HG03060 (cell line): ENCODE measurements at regions not wholly inside any gene's neighbourhood (a gene's known extent, or its start where the extent isn't known, plus 50 kb on each side); places are given as distances from the start of the nearest gene placed in this dataset.

Experiments used
- ATAC-seq: cut with Tn5 transposase; IDR thresholded peaks from one replicate; pipeline ENCODE4 v1.9.1; 2021; ENCODE audit warnings: low read depth, moderate number of reproducible peaks; ENCODE audit not compliant: unreplicated experiment

DNA sequence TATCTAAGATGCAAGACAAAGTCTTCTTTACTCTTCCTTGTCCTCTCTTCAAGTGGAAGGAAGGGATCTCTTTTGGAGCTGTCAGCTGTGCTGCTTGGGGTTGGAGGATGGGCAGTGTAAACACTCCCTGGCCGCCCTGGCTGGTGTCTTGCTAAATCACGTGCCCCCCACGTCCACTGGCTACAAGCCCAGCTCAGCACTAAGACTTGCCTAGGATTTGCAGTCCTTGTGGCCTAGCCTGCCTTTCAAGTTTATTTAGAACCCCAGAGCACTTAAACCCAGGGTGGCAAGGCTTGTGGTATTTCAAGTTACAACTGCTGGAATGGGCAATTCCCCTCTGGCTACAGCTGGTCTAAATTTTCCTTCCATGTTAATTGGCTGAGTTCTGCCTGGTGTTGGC is 272.4 kb upstream of the MYO3A start:
- no peak for ATAC-seq

- no peak for ATAC-seq
Observed at GRCh38 chr10:25666276-25666675, 267.8 kb upstream of the MYO3A start.

GRCh38 chr10:25675204-25675603 is 258.8 kb upstream of the MYO3A start:
- ATAC-seq = no peak

DNA sequence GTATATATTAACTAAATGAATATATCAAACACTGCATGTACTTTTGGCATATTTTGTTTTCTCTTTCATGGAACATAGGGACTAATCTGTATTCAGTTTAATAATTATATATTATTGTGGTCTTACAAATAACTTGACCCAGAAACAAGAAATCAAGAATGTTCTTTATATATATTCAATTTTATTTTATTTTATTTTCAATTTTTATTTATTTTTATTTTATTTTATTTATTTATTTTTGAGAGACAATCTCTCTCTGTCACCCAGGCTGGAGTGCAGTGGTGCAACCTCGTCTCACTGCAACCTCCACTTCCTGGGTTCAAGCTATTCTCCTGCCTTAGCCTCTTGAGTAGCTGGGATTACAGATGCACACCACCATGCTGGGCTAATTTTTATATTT is 258.4 kb upstream of the MYO3A start:
- no peak for ATAC-seq

- ATAC-seq = no peak
Observed at GRCh38 chr10:25678220-25678619, 255.8 kb upstream of the MYO3A start.

DNA sequence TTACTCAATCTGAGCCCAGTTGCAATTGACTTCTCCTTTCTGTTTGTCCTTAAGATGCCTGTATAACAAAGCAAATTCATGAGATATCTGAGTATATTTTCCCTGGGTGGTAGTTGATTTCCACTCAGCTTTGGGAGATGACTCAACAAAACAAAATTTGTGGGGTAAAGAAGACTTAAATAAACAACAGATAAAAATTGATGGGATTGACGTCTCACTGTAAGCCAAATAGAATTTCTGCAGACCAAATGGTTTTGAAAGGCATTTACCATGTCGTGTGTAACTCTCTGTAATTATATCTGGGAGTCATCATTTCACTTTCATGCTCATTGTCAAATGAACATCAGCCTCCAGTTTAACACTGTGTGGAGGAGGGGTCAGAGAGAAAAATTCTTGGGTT is 255.4 kb upstream of the MYO3A start:
- ATAC-seq = no peak

- ATAC-seq = no peak
Observed at GRCh38 chr10:25682203-25682851, 251.7 kb upstream of the MYO3A start.

DNA sequence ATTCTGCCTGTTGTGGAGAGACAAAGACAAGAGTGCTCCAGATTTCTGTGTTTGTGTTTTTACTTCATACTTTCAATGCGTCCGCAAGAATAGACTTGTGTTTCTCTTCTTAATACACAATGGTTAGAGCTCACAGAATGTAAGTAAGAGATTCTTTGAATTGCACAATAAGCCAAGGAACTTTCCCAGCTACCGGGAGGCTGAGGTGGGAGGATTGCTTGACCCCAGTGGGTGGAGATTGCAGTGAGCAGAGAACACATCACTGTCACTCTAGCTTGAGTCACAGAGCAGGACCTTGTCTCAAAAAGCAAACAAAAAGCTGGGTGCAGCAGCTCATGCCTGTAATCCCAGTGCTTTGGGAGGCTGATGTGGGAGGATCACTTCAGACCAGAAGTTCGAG is 250.7 kb upstream of the MYO3A start:
- ATAC-seq = no peak

DNA sequence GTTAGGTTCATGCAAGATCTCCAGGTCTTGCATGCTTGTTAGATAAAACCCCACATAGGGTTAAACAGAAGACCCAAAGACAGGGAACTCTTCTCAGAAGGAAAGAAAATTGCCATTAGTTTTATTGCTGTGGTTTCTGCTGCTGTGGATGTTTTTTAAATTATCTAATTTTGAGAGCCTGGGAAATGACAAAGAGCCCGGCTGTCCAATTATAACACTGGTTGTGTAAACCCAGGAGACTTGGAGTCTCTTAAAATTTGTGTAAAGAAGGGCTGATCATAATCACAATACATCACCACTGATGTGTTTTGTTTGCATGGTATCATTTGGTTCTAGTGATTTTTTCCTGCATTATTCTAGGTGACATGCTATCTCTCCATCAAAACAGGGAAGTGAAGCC is 246.5 kb upstream of the MYO3A start:
- no peak for ATAC-seq

GRCh38 chr10:25689346-25690100 is 244.5 kb upstream of the MYO3A start:
- ATAC-seq = no peak

DNA sequence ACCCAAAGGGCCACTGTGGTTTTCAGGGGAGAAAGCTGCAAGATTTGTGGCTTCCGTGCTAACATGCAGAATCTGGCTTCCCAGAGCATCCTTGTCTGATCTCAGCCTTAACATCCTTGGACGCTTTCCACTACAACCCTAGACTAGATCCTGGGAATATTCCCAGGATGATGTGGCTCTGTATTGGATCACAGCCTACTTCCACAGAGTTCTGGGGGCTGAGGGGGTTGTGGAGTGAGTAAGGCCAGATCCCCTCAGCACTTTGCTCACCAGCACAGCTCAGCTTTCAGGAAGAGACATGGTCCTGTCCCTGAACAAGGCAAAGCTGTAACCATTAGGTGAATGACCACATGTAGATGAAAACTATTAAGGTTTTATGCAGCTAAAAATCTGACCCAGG is 241.3 kb upstream of the MYO3A start:
- no peak for ATAC-seq

DNA sequence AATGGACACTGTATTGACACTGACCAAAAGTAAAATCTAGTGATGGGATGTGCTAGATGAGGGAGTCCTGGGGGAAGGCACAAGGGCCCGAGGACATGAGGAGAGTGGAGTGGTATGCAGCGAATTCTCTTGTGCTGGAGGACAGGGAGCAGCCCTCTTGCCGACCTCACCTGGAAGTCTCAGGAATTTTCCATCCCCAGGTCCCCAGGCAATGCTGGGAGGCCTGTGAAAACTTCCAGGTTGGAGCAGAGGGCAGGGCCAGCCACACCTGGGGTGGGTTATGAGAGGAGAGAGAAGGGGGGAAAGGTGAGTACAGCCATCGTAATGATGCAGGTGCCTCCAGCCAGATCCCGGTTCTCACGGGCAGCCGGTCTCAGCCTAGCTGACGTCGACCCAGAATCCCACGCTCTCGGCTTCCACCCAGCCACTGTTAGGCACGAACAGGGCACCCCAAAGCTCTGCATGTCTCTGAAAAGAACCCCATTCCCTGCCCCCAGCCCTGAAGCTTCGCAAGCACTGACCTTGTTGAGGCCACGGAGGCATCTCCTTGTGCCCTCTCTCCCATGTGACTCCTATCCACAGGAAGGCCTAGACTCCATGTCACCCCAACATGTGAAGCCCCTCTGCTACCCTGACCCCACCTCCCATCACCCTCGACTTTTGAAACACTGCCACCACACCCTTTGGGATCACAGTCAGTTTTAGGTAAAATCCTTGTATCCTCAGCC is 239.7 kb upstream of the MYO3A start:
- no peak for ATAC-seq

DNA sequence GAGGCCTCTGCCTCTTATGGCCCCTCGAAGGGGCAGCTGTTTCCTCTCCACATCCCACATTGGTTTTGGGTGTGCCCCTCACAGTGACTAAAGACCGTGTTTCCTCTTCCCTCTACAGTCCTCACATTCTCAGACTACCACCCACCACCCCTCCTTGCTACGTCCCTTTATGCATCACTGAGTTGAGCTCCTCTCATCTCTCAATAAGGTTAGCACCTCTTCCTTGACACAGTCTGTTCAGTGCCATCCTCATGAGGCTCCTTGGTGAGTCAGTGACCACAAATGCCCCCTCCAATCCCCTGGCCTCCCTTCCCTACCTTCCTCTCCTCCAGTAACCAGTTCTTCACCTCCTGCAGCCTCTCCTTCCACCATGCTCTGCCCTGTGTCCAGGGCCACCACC is 239.1 kb upstream of the MYO3A start:
- ATAC-seq = no peak

DNA sequence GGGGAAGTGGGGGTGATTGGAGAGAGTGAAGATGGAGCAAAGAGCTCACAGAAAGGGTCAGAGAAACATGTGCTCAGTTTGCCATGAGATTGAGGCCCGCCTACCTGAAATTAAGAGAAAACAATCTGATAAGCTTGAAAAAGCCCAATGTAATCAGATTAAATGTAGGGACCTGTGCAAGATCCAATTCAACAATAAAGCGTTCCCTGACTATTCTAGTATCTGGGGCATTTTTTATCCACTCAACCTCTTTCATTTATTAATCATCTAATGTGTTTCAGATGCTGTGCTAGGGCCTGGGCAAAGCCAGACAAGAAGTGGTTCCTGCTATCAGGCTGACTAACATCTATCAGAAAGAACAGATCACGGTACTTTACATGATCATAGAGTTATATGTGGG is 238.4 kb upstream of the MYO3A start:
- ATAC-seq = no peak

- no peak for ATAC-seq
Observed at GRCh38 chr10:25696013-25696708, 237.9 kb upstream of the MYO3A start.

DNA sequence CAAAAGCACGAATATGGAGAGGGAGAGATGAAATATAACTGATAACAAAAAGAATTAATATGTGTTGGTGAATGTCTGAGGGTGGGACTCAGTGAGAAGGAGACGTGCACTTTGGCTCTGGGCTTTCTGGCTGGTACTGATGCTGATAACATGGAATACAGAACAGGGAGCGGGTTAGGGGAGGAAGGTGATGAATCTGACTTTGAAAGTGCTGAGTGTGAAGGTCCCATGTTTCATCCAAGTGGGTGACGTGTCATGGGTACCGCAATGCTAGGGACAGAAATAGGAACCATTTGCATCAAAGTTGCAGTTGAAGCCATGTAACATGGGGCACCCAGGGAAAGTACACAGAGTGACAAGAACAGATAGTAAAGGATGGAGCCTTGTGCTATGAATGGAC is 236.6 kb upstream of the MYO3A start:
- ATAC-seq = no peak

GRCh38 chr10:25698638-25699037 is 235.4 kb upstream of the MYO3A start:
- no peak for ATAC-seq

DNA sequence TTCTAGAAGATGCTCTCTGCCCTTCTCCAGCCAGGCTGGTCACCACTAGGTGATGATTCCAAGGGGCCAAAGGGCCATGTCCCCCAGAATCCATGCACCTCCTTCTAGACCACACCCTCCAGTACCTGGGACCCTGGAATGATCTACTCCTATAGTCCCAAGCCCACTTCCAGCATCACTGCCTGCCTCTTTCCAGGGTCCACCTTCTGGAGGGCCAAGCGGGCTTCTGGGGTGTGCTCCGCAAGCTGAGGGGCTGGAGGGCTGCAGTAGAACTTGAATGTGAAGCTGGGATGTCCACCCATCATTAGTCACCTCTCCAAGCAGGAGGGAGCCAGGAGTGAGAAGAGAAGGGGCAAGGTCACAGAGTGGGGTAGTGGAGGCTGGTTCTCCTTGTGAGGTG is 234.4 kb upstream of the MYO3A start:
- ATAC-seq = no peak

DNA sequence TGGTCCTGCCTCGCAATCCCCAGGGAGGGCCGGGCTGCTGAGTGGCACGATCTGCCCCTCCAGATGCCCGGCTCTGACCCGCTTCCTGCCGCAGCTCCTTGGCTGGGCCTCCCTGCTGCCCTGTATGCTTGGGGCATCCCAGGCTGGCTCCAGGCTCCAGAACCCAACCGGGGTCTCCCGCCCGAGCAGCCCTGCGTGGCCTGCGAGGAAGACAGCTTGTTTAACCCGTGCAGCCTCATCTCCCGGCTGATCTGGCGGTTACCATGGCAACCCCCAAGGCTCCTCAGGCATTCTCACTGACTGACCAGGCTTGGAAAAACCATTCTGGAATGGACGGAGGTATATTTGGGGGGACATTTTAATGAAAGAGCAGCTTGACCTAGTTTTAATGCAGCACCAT is 232.4 kb upstream of the MYO3A start:
- no peak for ATAC-seq

DNA sequence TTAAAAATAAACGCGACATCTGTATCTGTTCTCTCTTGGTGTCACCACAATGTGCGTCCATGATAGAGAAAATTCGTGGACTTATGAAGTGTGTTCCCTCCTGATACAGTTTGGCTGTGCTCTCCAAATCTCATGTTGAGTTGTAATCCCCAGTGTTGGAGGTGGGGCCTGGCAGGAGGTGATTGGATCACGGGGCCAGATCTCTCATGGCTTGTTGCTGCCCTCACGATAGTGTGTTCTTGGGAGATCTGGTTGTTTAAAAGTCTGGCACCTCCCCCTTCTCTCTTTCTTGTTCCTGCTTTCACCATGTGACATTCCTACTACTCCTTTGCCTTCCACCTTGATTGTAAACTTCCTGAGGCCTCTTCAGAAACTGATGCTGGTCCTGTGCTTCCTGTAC is 229.4 kb upstream of the MYO3A start:
- ATAC-seq = no peak

- ATAC-seq = no peak
Observed at GRCh38 chr10:25707572-25707971, 226.5 kb upstream of the MYO3A start.
